Endothelial cell (in vitro differentiated cells): ENCODE measurements at regions not wholly inside any gene's neighbourhood (a gene's known extent, or its start where the extent isn't known, plus 50 kb on each side); places are given as distances from the start of the nearest gene placed in this dataset.

Experiments used
- DNase-seq: peaks from one replicate; pipeline ENCODE4 v3.0.0; 2021; ENCODE audit warnings: low spot score
- H3K27ac Mint-ChIP-seq: one replicate; pipeline ENCODE4 v1.8.0; 2021; ENCODE audit warnings: mixed read lengths, inconsistent platforms; ENCODE audit not compliant: unreplicated experiment
- H3K27me3 Mint-ChIP-seq: one replicate; pipeline ENCODE4 v1.8.0; 2021; ENCODE audit warnings: mild to moderate bottlenecking, moderate library complexity, mixed read lengths, inconsistent platforms; ENCODE audit not compliant: unreplicated experiment
- H3K36me3 Mint-ChIP-seq: one replicate; pipeline ENCODE4 v1.8.0; 2021; ENCODE audit warnings: mild to moderate bottlenecking, low read depth, mixed read lengths, inconsistent platforms; ENCODE audit not compliant: unreplicated experiment
- H3K4me1 Mint-ChIP-seq: one replicate; pipeline ENCODE4 v1.8.0; 2021; ENCODE audit warnings: mild to moderate bottlenecking, mixed read lengths, inconsistent platforms; ENCODE audit not compliant: unreplicated experiment
- H3K4me3 Mint-ChIP-seq: one replicate; pipeline ENCODE4 v1.8.0; 2021; ENCODE audit warnings: mild to moderate bottlenecking, mixed read lengths, inconsistent platforms; ENCODE audit not compliant: unreplicated experiment
- H3K9me3 Mint-ChIP-seq: one replicate; pipeline ENCODE4 v1.8.0; 2021; ENCODE audit warnings: mixed read lengths, inconsistent platforms; ENCODE audit not compliant: unreplicated experiment
- TF ChIP-seq, protein P1 (sequence below): fragments of 200-600 bp; sonication (generic); IDR thresholded peaks from one replicate; pipeline ENCODE4 v1.5.0; 2021; ENCODE audit warnings: antibody characterized with exemption; ENCODE audit not compliant: unreplicated experiment

DNA sequence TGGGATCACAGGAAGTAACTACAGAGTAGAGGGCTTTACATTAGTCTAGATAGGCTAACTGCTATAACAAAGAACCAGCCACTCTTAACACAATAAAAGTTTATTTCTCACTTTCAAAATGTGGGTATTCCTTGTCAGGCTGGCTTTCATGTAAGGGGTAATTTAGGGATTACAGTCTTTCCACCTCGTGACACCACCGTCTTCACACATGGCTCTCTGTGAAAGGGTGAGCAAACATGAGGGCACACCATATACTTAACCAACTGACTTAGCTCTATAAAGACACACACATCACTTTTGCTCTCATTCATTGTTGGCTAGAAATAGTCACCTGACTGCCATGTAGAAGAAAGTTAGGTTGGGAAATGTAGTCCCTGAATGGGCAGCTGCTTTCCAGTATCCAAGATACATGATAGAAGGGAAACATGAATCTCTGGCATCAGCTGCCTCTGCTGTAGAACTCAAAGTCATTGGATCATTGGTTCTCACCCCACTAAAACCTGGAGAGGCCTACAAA is 66.1 kb upstream of the CRY1 start:
- Mint-ChIP-seq H3K36me3 (no peaks in the 10 kb centered on the region), H3K27me3 (no peaks in the 10 kb centered on the region)
- TF ChIP-seq, protein P1, sequence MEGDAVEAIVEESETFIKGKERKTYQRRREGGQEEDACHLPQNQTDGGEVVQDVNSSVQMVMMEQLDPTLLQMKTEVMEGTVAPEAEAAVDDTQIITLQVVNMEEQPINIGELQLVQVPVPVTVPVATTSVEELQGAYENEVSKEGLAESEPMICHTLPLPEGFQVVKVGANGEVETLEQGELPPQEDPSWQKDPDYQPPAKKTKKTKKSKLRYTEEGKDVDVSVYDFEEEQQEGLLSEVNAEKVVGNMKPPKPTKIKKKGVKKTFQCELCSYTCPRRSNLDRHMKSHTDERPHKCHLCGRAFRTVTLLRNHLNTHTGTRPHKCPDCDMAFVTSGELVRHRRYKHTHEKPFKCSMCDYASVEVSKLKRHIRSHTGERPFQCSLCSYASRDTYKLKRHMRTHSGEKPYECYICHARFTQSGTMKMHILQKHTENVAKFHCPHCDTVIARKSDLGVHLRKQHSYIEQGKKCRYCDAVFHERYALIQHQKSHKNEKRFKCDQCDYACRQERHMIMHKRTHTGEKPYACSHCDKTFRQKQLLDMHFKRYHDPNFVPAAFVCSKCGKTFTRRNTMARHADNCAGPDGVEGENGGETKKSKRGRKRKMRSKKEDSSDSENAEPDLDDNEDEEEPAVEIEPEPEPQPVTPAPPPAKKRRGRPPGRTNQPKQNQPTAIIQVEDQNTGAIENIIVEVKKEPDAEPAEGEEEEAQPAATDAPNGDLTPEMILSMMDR = no peak

DNA sequence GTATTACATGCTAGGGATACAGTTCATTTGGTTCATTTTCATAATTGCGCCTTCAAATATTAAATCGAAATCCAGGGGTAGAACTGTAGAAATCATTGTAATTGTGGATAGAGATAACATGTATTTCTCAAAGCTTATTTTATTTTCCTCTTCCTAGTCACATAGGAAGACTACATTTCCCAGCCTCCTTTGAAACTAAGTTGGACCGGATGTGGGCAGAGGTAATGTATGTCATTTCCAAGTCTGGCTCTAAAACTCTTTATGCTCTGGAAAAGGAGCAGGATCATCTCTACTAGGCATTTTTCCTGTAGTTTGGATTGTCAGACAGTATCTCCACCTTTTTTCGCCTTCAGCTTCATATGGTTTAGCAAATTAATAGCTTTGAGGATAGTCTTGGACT is 70.1 kb upstream of the CRY1 start:
- TF ChIP-seq, protein P1 = no peak
- no peak for DNase-seq
- Mint-ChIP-seq H3K9me3 (no peaks in the 10 kb centered on the region), H3K36me3 (no peaks in the 10 kb centered on the region), H3K4me3 (no peak overlapping the region), H3K27me3 (no peaks in the 10 kb centered on the region), H3K4me1 (no peaks in the 10 kb centered on the region), H3K27ac (no peak overlapping the region)

More for the DNA sequence above, 66.1 kb upstream of the CRY1 start:
- no peaks in the 10 kb centered on the region for H3K4me1 Mint-ChIP-seq
- H3K27ac Mint-ChIP-seq = no peak overlapping the region
- DNase-seq = no peak
- H3K9me3 Mint-ChIP-seq = no peaks in the 10 kb centered on the region
- H3K4me3 Mint-ChIP-seq = no peak overlapping the region

DNA sequence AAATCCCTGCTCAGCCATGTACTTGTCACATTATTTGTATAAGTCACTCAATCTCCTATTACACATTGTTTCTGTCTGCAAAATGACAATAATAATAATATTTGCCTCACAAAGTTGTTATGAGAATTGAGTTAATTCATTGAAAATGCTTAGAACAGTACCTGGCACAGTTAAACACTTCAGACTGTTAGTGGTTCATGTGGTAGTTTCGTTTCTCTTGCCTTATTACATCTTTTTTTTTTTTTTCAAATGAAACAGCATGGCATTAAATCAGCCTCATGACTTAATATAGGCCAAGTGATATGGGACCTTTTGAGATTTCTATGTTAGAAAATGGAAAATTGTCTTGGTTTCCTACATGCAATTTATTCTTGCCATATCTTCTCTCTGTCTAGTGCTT is 71.0 kb upstream of the CRY1 start:
- Mint-ChIP-seq H3K4me3 (no peak overlapping the region), H3K36me3 (no peaks in the 10 kb centered on the region), H3K27ac (no peak overlapping the region), H3K9me3 (no peaks in the 10 kb centered on the region), H3K27me3 (no peaks in the 10 kb centered on the region), H3K4me1 (peaks cover 7% of the 10 kb centered on the region)
- no peak for DNase-seq
- TF ChIP-seq, protein P1 = no peak

DNA sequence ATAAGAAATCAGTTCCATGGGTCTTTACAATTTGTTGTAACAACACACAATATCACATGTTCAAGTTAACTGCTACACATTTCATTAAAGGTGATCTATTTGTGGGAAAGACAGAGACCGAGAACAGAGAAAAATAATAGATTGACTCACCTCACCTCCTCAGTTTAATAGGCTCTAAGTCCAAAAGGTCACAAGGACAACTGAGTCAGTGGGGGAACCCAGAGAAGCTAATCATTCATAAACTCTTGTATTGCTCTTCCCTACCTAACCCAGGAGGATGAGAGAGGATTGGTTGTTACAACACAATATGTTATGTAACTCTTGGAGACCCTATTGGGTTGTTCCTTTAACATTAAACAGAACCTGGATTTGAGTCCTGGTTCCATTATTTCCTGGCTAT is 72.2 kb upstream of the CRY1 start:
- TF ChIP-seq, protein P1 = no peak
- Mint-ChIP-seq H3K4me3 (no peak overlapping the region), H3K4me1 (peaks cover 9% of the 10 kb centered on the region), H3K9me3 (no peaks in the 10 kb centered on the region), H3K27me3 (no peaks in the 10 kb centered on the region), H3K27ac (no peak overlapping the region), H3K36me3 (no peaks in the 10 kb centered on the region)
- no peak for DNase-seq

DNA sequence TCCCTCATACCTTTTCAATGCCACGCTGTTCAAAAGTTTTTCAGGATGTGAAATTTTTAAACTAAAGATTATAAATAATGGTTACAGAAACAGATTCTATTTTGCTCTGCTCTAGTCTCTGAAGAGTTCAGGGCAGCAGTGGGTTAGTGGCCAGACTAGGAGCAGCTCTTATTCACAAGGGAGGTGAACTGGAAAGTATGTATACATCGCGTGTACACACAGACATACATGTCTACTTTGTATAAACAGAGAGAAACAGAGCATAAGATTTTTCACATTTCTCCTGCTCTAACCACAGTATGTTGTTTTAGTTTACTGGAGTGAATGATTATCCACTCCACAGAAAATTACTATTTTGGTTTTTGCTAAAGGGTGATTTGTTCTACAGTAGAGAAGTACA is 74.4 kb upstream of the CRY1 start:
- H3K9me3 Mint-ChIP-seq = no peaks in the 10 kb centered on the region
- TF ChIP-seq, protein P1 = no peak
- no peak for DNase-seq
- H3K4me1 Mint-ChIP-seq = peaks cover 9% of the 10 kb centered on the region
- H3K27me3 Mint-ChIP-seq = no peaks in the 10 kb centered on the region
- no peak overlapping the region for H3K27ac Mint-ChIP-seq
- H3K36me3 Mint-ChIP-seq = no peaks in the 10 kb centered on the region
- H3K4me3 Mint-ChIP-seq = no peak overlapping the region
